Suprapubic skin (tissue), 4 donors: ENCODE measurements at regions not wholly inside any gene's neighbourhood (a gene's known extent, or its start where the extent isn't known, plus 50 kb on each side); places are given as distances from the start of the nearest gene placed in this dataset.

Source experiments
- DNase-seq, 2 donors: peaks; one replicate each; pipeline ENCODE4 v3.0.0-alpha.2; 2019; ENCODE audit warnings: low spot score in 2 of 2
- H3K27ac ChIP-seq: fragments of 200-600 bp; sonication (generic); one replicate; pipeline ENCODE4 v1.5.1; 2019
- H3K27me3 ChIP-seq: fragments of 200-600 bp; sonication (generic); one replicate; pipeline ENCODE4 v1.5.1; 2019
- H3K36me3 ChIP-seq: fragments of 200-600 bp; sonication (generic); one replicate; pipeline ENCODE4 v1.5.1; 2019
- H3K4me1 ChIP-seq: fragments of 200-600 bp; sonication (generic); one replicate; pipeline ENCODE4 v1.5.1; 2019
- H3K4me3 ChIP-seq: fragments of 200-600 bp; sonication (generic); one replicate; pipeline ENCODE4 v1.5.1; 2019; ENCODE audit warnings: mild to moderate bottlenecking
- H3K9me3 ChIP-seq: fragments of 200-600 bp; sonication (generic); one replicate; pipeline ENCODE4 v1.5.1; 2019
- CTCF ChIP-seq, 2 donors: fragments of 200-600 bp in 1 of 2; fragments of 450-650 bp in 1 of 2; sonication (generic) in 1 of 2; IDR thresholded peaks; one replicate each; pipeline ENCODE4 v1.5.1; 2016 to 2019; ENCODE audit warnings: antibody characterized with exemption in 2 of 2, mild to moderate bottlenecking in 1 of 2, moderate library complexity in 1 of 2
- EP300 ChIP-seq: sonication (generic); formaldehyde crosslinking; IDR thresholded peaks from one replicate; pipeline ENCODE4 v1.6.1; 2017; ENCODE audit warnings: antibody characterized with exemption
- POLR2A ChIP-seq, 2 donors: fragments of 450-650 bp; IDR thresholded peaks; one replicate each; pipeline ENCODE4 v1.6.1; 2017; ENCODE audit warnings: antibody characterized with exemption in 2 of 2, mild to moderate bottlenecking in 2 of 2, moderate library complexity in 2 of 2
- POLR2AphosphoS5 ChIP-seq, 3 donors: sonication (generic); formaldehyde crosslinking; IDR thresholded peaks; one replicate each; pipeline ENCODE4 v1.6.1; 2017; ENCODE audit warnings: antibody characterized with exemption in 3 of 3
- WGBS: methylation state at CpG from one replicate; pipeline ENCODE4 v1.1.5; 2018; 5-methylcytosine and 5-hydroxymethylcytosine counted together

DNA sequence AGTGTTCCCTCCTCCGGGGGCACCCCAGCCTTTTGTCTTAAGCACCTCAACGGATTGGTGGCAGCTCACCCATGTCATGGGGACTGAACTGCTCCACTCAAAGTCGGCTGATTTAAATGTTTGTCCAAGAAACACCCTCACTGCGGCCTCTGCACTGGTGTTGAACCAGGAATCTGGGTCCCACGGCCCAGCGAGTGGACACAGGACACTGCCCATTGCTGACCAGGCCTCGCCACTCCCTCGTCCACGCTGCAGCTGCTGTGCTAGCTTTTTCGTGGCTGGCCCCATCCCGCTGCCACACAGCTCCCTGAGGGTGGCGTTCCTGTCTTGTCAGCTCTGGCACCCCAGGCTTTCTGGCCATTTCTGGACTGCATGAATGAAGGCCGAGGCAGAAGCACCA, 646.2 kb downstream of the BRD1 start:
- 90% methylated on average over 3 of the region's 13 CpGs for WGBS
- TF ChIP-seq CTCF (IDR thresholded peaks at IDR 0.05): no peak
- no peak for TF ChIP-seq POLR2A (IDR thresholded peaks at IDR 0.05)
- Histone ChIP-seq H3K27me3 (peaks cover 45% of the 10 kb centered on the region), H3K4me3 (no peak overlapping the region), H3K9me3 (no peaks in the 10 kb centered on the region), H3K27ac (no peak overlapping the region), H3K36me3 (no peaks in the 10 kb centered on the region), H3K4me1 (no peaks in the 10 kb centered on the region)
- no peak for DNase-seq

DNA sequence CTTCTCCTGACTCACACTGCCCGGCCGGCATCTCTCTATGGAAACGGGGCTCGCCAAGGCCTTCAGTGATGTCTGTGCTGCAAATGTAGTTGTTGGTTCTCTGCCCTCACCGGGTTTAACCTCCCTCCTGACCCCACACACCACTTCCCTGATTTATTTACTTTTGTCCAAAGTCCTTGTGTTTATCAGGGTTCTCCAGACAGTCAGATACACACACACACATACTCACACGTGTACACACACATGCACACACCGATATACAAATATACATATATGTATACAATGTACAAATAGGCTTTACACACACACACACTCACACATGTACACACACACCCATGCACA, 647.0 kb downstream of the BRD1 start:
- no peaks in the 10 kb centered on the region for H3K4me1 ChIP-seq
- DNase-seq: no peak
- no peak for TF ChIP-seq CTCF (IDR thresholded peaks at IDR 0.05)
- no peak for TF ChIP-seq POLR2AphosphoS5 (IDR thresholded peaks at IDR 0.05)
- TF ChIP-seq EP300: no peak
- TF ChIP-seq POLR2A (IDR thresholded peaks at IDR 0.05): no peak
- H3K27ac ChIP-seq: no peak overlapping the region
- 88% methylated on average over 7 of the region's 7 CpGs for WGBS
- no peak overlapping the region for H3K4me3 ChIP-seq
- peaks cover 45% of the 10 kb centered on the region for H3K27me3 ChIP-seq
- H3K36me3 ChIP-seq: no peaks in the 10 kb centered on the region
- no peaks in the 10 kb centered on the region for H3K9me3 ChIP-seq

DNA sequence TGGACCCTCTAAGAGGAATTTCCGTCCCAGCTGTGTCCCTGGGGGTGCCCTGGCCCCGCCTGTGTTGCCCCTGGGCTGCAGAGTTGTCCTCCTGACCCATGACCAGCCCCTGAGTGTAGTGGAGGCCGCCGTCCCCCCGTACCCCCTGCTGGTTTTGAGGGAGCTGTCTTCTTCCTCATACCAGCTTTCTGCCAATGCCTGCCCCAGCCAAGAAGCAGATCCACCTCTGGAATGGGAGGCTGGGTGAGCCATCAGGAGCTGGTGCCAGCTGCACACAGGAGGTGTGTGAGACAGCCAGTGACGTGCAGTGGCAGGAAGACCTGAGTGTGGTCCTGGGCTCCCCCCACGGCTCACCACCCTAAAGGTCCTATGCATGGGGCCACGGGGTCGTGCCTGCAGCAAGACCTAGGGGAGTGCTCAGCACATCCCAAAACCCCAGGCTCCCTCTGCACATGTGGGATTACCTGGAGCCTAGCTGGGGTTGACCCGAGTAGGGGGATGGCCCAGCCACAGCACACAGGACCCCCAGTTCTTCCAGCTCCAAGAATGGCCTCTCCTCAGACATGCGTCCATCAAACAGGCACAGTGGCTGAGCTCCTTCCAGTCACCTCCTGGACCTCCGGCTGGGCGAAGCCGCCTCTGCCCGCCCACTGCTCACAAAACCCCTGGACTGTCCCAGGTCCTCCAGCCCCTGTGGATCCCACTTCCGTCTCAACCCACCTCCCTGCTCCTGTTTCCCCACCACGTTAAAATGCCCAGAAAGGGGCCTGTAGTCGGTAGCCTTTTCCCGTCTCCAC, 647.6 kb downstream of the BRD1 start:
- 78% methylated on average over 15 of the region's 19 CpGs for WGBS
- Histone ChIP-seq H3K36me3 (no peaks in the 10 kb centered on the region), H3K9me3 (no peaks in the 10 kb centered on the region), H3K4me1 (no peaks in the 10 kb centered on the region), H3K27ac (no peak overlapping the region), H3K27me3 (peaks cover 44% of the 10 kb centered on the region), H3K4me3 (no peak overlapping the region)
- no peak for DNase-seq
- TF ChIP-seq CTCF (IDR thresholded peaks at IDR 0.05) (no peak), POLR2AphosphoS5 (IDR thresholded peaks at IDR 0.05) (no peak), EP300 (no peak), POLR2A (IDR thresholded peaks at IDR 0.05) (no peak)

GRCh38 chr22:49179175-49179574, 648.5 kb downstream of the BRD1 start:
- no peaks in the 10 kb centered on the region for H3K9me3 ChIP-seq
- H3K4me1 ChIP-seq: no peaks in the 10 kb centered on the region
- no peak overlapping the region for H3K4me3 ChIP-seq
- 93% methylated on average over 17 of the region's 18 CpGs for WGBS
- H3K36me3 ChIP-seq: no peaks in the 10 kb centered on the region
- TF ChIP-seq POLR2AphosphoS5 (IDR thresholded peaks at IDR 0.05): no peak
- no peak for TF ChIP-seq POLR2A (IDR thresholded peaks at IDR 0.05)
- TF ChIP-seq EP300: no peak
- TF ChIP-seq CTCF (IDR thresholded peaks at IDR 0.05): no peak
- no peak for DNase-seq
- H3K27me3 ChIP-seq: peaks cover 42% of the 10 kb centered on the region
- H3K27ac ChIP-seq: no peak overlapping the region

GRCh38 chr22:49178246-49179005, 649.2 kb downstream of the BRD1 start:
- Histone ChIP-seq H3K36me3 (no peaks in the 10 kb centered on the region), H3K4me1 (no peaks in the 10 kb centered on the region), H3K9me3 (no peaks in the 10 kb centered on the region), H3K27me3 (peaks cover 36% of the 10 kb centered on the region), H3K4me3 (no peak overlapping the region), H3K27ac (no peak overlapping the region)
- no peak for DNase-seq
- TF ChIP-seq CTCF (IDR thresholded peaks at IDR 0.05) (no peak), POLR2AphosphoS5 (IDR thresholded peaks at IDR 0.05) (no peak), POLR2A (IDR thresholded peaks at IDR 0.05) (no peak), EP300 (no peak)
- WGBS: 83% methylated on average over 24 of the region's 26 CpGs
